IMR-90 (cell line): ENCODE measurements at regions not wholly inside any gene's neighbourhood (a gene's known extent, or its start where the extent isn't known, plus 50 kb on each side); places are given as distances from the start of the nearest gene placed in this dataset.

ENCODE experiments used
- BHLHE40 ChIP-seq: fragments of 150-350 bp; IDR thresholded peaks from 2 replicates; pipeline ENCODE4 v1.6.1; 2016; ENCODE audit warnings: mild to moderate bottlenecking, low read depth, low read length
- CEBPB ChIP-seq: IDR thresholded peaks from 2 replicates; pipeline ENCODE4 v1.6.1; 2012; ENCODE audit warnings: low read depth, low read length, improper control_type of control experiment
- FOS ChIP-seq: fragments of 150-350 bp; IDR thresholded peaks from 2 replicates; pipeline ENCODE4 v1.6.1; 2016; ENCODE audit warnings: low read depth, low read length
- MAFK ChIP-seq: IDR thresholded peaks from 2 replicates; pipeline ENCODE4 v1.6.1; 2012; ENCODE audit warnings: low read depth, low read length, improper control_type of control experiment
- POLR2A ChIP-seq: IDR thresholded peaks from 2 replicates; pipeline ENCODE4 v1.6.1; 2012; ENCODE audit warnings: mild to moderate bottlenecking, low read depth, low read length
- RAD21 ChIP-seq: IDR thresholded peaks from 2 replicates; pipeline ENCODE4 v1.6.1; 2012; ENCODE audit warnings: low read length, improper control_type of control experiment
- RCOR1 ChIP-seq: IDR thresholded peaks from 2 replicates; pipeline ENCODE4 v1.6.1; 2012; ENCODE audit warnings: mild to moderate bottlenecking, low read length, improper control_type of control experiment; ENCODE audit not compliant: insufficient replicate concordance
- RFX5 ChIP-seq: IDR thresholded peaks from 2 replicates; pipeline ENCODE4 v1.8.0; 2012; ENCODE audit warnings: low read depth, mild to moderate bottlenecking, low read length, moderate library complexity
- TF ChIP-seq, protein P1 (sequence below): fragments of 150-350 bp; IDR thresholded peaks from 2 replicates; pipeline ENCODE4 v1.6.1; 2016; ENCODE audit warnings: low read depth, mild to moderate bottlenecking, low read length, moderate library complexity, borderline replicate concordance
- TF ChIP-seq, protein P2 (sequence below): conservative IDR thresholded peaks from 2 replicates; pipeline ENCODE4 v1.5.1; 2012; ENCODE audit warnings: mild to moderate bottlenecking, low read depth, low read length, improper control_type of control experiment

DNA sequence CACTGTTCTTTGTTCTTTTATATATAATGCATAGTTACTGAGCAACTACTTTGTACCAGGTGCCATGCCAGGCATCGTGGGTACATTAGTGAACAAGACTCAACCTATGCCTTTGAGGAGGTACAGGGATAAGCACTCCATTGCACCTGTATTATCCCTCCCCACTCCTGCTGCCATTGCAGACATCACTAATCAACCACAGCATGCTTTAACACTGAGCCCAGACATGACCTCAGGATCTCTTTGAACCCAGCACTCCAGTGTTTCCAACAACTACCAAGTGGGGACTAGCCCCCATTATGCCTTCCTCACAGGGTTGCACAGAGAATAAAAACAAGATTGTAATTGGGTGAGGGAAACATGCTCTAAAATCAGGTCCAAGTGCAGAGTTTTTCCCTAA, 60.5 kb upstream of the COL13A1 start:
- TF ChIP-seq, protein P1, sequence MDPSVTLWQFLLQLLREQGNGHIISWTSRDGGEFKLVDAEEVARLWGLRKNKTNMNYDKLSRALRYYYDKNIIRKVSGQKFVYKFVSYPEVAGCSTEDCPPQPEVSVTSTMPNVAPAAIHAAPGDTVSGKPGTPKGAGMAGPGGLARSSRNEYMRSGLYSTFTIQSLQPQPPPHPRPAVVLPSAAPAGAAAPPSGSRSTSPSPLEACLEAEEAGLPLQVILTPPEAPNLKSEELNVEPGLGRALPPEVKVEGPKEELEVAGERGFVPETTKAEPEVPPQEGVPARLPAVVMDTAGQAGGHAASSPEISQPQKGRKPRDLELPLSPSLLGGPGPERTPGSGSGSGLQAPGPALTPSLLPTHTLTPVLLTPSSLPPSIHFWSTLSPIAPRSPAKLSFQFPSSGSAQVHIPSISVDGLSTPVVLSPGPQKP = no peak
- TF ChIP-seq, protein P2, sequence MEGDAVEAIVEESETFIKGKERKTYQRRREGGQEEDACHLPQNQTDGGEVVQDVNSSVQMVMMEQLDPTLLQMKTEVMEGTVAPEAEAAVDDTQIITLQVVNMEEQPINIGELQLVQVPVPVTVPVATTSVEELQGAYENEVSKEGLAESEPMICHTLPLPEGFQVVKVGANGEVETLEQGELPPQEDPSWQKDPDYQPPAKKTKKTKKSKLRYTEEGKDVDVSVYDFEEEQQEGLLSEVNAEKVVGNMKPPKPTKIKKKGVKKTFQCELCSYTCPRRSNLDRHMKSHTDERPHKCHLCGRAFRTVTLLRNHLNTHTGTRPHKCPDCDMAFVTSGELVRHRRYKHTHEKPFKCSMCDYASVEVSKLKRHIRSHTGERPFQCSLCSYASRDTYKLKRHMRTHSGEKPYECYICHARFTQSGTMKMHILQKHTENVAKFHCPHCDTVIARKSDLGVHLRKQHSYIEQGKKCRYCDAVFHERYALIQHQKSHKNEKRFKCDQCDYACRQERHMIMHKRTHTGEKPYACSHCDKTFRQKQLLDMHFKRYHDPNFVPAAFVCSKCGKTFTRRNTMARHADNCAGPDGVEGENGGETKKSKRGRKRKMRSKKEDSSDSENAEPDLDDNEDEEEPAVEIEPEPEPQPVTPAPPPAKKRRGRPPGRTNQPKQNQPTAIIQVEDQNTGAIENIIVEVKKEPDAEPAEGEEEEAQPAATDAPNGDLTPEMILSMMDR = no peak
- no peak for TF ChIP-seq FOS
- TF ChIP-seq RFX5 = no peak
- no peak for TF ChIP-seq POLR2A
- no peak for TF ChIP-seq CEBPB
- TF ChIP-seq RAD21 = no peak
- no peak for TF ChIP-seq MAFK
- TF ChIP-seq BHLHE40 = no peak
- no peak for TF ChIP-seq RCOR1
